ENCODE measurements at regions not wholly inside any gene's neighbourhood (a gene's known extent, or its start where the extent isn't known, plus 50 kb on each side); places are given as distances from the start of the nearest gene placed in this dataset.

DNA sequence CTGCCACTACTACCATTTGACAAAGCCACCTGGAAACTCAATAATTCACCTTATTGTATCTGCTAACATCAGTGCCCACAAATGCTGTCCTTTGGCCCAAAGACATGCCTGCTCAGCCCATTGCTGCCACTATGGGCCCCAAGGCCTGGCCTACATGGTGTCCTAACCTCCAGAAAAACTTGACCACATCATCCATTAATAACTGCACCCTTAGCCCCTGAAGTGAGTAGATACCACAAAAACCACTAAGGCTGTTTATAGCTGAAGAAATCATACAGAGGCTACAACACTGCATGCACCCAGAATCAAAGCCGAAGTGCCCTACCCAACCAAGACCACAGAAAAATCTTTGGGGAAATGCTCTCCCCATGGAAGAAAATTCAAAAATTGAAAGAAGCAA, 932.8 kb upstream of the SLITRK6 start:
- no peak overlapping the region for H3K4me3 Mint-ChIP-seq
- no peak overlapping the region for H3K4me2 ChIP-seq
- H3K9me3 ChIP-seq (ENCODE audit: low read depth), result no peaks in the 10 kb centered on the region

GRCh38 chr13:86737334-86737932, 933.7 kb upstream of the SLITRK5 start:
- Mint-ChIP-seq H3K4me3 (no peak overlapping the region), H3K4me1 (no peaks in the 10 kb centered on the region), H3K27ac (no peak overlapping the region), H3K9me3 (peaks cover 17% of the 10 kb centered on the region), H3K36me3 (no peaks in the 10 kb centered on the region), H3K27me3 (ENCODE audit: insufficient read depth, low read depth) (peaks cover 4% of the 10 kb centered on the region)
- no peak overlapping the region for H2AFZ ChIP-seq (replicated peaks)
- no peak for TF ChIP-seq EZH2 (IDR thresholded peaks at IDR 0.05)
- TF ChIP-seq, protein P1, sequence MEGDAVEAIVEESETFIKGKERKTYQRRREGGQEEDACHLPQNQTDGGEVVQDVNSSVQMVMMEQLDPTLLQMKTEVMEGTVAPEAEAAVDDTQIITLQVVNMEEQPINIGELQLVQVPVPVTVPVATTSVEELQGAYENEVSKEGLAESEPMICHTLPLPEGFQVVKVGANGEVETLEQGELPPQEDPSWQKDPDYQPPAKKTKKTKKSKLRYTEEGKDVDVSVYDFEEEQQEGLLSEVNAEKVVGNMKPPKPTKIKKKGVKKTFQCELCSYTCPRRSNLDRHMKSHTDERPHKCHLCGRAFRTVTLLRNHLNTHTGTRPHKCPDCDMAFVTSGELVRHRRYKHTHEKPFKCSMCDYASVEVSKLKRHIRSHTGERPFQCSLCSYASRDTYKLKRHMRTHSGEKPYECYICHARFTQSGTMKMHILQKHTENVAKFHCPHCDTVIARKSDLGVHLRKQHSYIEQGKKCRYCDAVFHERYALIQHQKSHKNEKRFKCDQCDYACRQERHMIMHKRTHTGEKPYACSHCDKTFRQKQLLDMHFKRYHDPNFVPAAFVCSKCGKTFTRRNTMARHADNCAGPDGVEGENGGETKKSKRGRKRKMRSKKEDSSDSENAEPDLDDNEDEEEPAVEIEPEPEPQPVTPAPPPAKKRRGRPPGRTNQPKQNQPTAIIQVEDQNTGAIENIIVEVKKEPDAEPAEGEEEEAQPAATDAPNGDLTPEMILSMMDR (IDR thresholded peaks at IDR 0.05), result no peak
- TF ChIP-seq EZH2phosphoT487 (IDR thresholded peaks at IDR 0.05), result no peak
- H3K9ac ChIP-seq, result no peak overlapping the region
- no peaks in the 10 kb centered on the region for H4K20me1 ChIP-seq (ENCODE audit: low read depth)
- H3K4me3 ChIP-seq, result no peak overlapping the region
- no peaks in the 10 kb centered on the region for H3K9me3 ChIP-seq (ENCODE audit: low read depth)
- no peak overlapping the region for H3K4me2 ChIP-seq
- no peaks in the 10 kb centered on the region for H3K36me3 ChIP-seq
- H3K27ac ChIP-seq, result no peak overlapping the region
- no peak for DNase-seq (ENCODE audit: low spot score)
- no peaks in the 10 kb centered on the region for H3K79me2 ChIP-seq (ENCODE audit: low read depth)
- no peaks in the 10 kb centered on the region for H3F3A ChIP-seq (ENCODE audit: low read depth)
- no peaks in the 10 kb centered on the region for H3K27me3 ChIP-seq
- no peaks in the 10 kb centered on the region for H3K4me1 ChIP-seq

More for the DNA sequence above, 932.8 kb upstream of the SLITRK6 start:
- no peak for DNase-seq (ENCODE audit: low spot score)
- Histone ChIP-seq H2AFZ (replicated peaks) (no peak overlapping the region), H3K4me1 (no peaks in the 10 kb centered on the region), H3K27me3 (no peaks in the 10 kb centered on the region), H3K4me3 (no peak overlapping the region), H3F3A (ENCODE audit: low read depth) (no peaks in the 10 kb centered on the region), H3K36me3 (no peaks in the 10 kb centered on the region), H3K9ac (no peak overlapping the region), H4K20me1 (ENCODE audit: low read depth) (no peaks in the 10 kb centered on the region), H3K27ac (no peak overlapping the region), H3K79me2 (ENCODE audit: low read depth) (no peaks in the 10 kb centered on the region)
- Mint-ChIP-seq H3K27me3 (ENCODE audit: insufficient read depth, low read depth) (peaks cover 2% of the 10 kb centered on the region), H3K4me1 (no peaks in the 10 kb centered on the region), H3K36me3 (no peaks in the 10 kb centered on the region), H3K27ac (no peak overlapping the region), H3K9me3 (peaks cover 13% of the 10 kb centered on the region)
- TF ChIP-seq EZH2phosphoT487 (IDR thresholded peaks at IDR 0.05), result no peak

DNA sequence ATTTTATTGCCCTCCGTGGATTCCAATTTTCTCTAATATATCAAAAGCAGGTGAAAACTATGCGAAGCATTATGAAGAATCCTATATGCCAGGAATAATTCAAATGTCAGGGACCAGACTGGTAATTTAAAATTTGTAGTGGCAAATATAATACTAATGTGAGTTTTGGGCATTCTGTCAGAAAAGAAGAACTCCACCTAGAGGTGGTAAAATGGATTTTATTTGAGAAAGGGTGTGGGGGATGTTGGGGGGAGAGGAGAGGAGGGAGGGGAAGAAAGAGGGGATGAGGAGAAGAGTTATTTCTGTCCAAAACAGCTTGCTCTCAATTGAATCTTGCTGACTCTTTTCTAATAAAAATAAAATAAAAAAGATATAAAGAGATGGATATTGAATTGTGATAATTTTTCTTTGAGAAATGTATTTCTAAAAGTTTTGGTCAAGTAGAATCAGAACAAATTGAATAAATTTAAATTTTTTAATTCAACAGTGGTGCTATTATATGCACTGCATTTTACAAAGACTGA, 929.3 kb upstream of the SLITRK5 start:
- Mint-ChIP-seq H3K27ac (no peak overlapping the region), H3K27me3 (ENCODE audit: insufficient read depth, low read depth) (peaks cover 2% of the 10 kb centered on the region), H3K9me3 (peaks cover 9% of the 10 kb centered on the region), H3K4me1 (no peaks in the 10 kb centered on the region), H3K4me3 (no peak overlapping the region), H3K36me3 (no peaks in the 10 kb centered on the region)
- H2AFZ ChIP-seq (replicated peaks), result no peak overlapping the region
- no peak overlapping the region for H3K4me2 ChIP-seq
- H3K27me3 ChIP-seq, result no peaks in the 10 kb centered on the region
- no peaks in the 10 kb centered on the region for H3K79me2 ChIP-seq (ENCODE audit: low read depth)
- DNase-seq (ENCODE audit: low spot score), result no peak
- H3K9ac ChIP-seq, result no peak overlapping the region
- no peaks in the 10 kb centered on the region for H4K20me1 ChIP-seq (ENCODE audit: low read depth)
- no peaks in the 10 kb centered on the region for H3K9me3 ChIP-seq (ENCODE audit: low read depth)
- no peak overlapping the region for H3K27ac ChIP-seq
- TF ChIP-seq, protein P1 (IDR thresholded peaks at IDR 0.05), result peak; percentile 43
- no peak for TF ChIP-seq EZH2 (IDR thresholded peaks at IDR 0.05)
- H3F3A ChIP-seq (ENCODE audit: low read depth), result no peaks in the 10 kb centered on the region
- H3K4me1 ChIP-seq, result no peaks in the 10 kb centered on the region
- no peaks in the 10 kb centered on the region for H3K36me3 ChIP-seq
- no peak overlapping the region for H3K4me3 ChIP-seq

- no peaks in the 10 kb centered on the region for H3K4me1 Mint-ChIP-seq
- H4K20me1 ChIP-seq (ENCODE audit: low read depth), result no peaks in the 10 kb centered on the region
- H2AFZ ChIP-seq (replicated peaks), result peak overlapping the region; percentile 74
- no peaks in the 10 kb centered on the region for H3K9me3 ChIP-seq (ENCODE audit: low read depth)
- peaks cover 2% of the 10 kb centered on the region for H3K27me3 Mint-ChIP-seq (ENCODE audit: insufficient read depth, low read depth)
- TF ChIP-seq, protein P1 (IDR thresholded peaks at IDR 0.05), result no peak
- TF ChIP-seq EZH2 (IDR thresholded peaks at IDR 0.05), result no peak
- TF ChIP-seq EZH2phosphoT487 (IDR thresholded peaks at IDR 0.05), result no peak
- no peak overlapping the region for H3K27ac Mint-ChIP-seq
- no peaks in the 10 kb centered on the region for H3K4me1 ChIP-seq
- no peak overlapping the region for H3K4me3 ChIP-seq
- no peaks in the 10 kb centered on the region for H3K79me2 ChIP-seq (ENCODE audit: low read depth)
- no peaks in the 10 kb centered on the region for H3F3A ChIP-seq (ENCODE audit: low read depth)
- no peak overlapping the region for H3K4me2 ChIP-seq
- H3K36me3 ChIP-seq, result no peaks in the 10 kb centered on the region
- H3K36me3 Mint-ChIP-seq, result no peaks in the 10 kb centered on the region
- H3K27me3 ChIP-seq, result no peaks in the 10 kb centered on the region
- H3K9ac ChIP-seq, result no peak overlapping the region
- DNase-seq (ENCODE audit: low spot score), result no peak
- H3K4me3 Mint-ChIP-seq, result no peak overlapping the region
- H3K27ac ChIP-seq, result no peak overlapping the region
- no peaks in the 10 kb centered on the region for H3K9me3 Mint-ChIP-seq
These were observed 913.8 kb upstream of the SLITRK5 start for GRCh38 chr13:86757236-86757978.

All from neural progenitor cell (in vitro differentiated cells).